OCI-LY7 (cell line): ENCODE measurements at regions not wholly inside any gene's neighbourhood (a gene's known extent, or its start where the extent isn't known, plus 50 kb on each side); places are given as distances from the start of the nearest gene placed in this dataset.

ENCODE experiments used
- BruUV-seq: library from RNA; stranded (reverse); fragments of 400-500 nt; replicated peaks from 2 replicates; lab custom pipeline; 2021; lab: Mats Ljungman, UMichigan
- CTCF ChIA-PET: fragments of 300-600 bp; sonication (Branson Sonifier 250); formaldehyde crosslinking; loops from one replicate; lab custom pipeline; 2022; ENCODE audit warnings: antibody characterized with exemption; ENCODE audit not compliant: unreplicated experiment; lab: Charles Lee
- POLR2A ChIA-PET: fragments of 300-600 bp; sonication (Branson Sonifier 250); formaldehyde crosslinking; loops from one replicate; lab custom pipeline; 2022; ENCODE audit warnings: antibody characterized with exemption; lab: Charles Lee
- DNase-seq: peaks from one replicate; pipeline ENCODE4 v3.0.0-alpha.2; 2015; ENCODE audit warnings: low spot score
- H2AFZ ChIP-seq: fragments of 200-600 bp; sonication (generic), shearing (Covaris generic); 2 replicates; pipeline ENCODE4 v1.6.1; 2014; ENCODE audit warnings: mild to moderate bottlenecking, antibody characterized with exemption, low read length, moderate library complexity
- H3K27ac ChIP-seq: fragments of 200-600 bp; sonication (generic); 2 replicates; pipeline ENCODE4 v1.5.1; 2014; ENCODE audit warnings: mixed run types, low read depth, mild to moderate bottlenecking, moderate library complexity, low read length, inconsistent platforms; ENCODE audit not compliant: poor library complexity, severe bottlenecking
- H3K36me3 ChIP-seq: fragments of 200-600 bp; sonication (generic); 2 replicates; pipeline ENCODE4 v1.6.1; 2014; ENCODE audit warnings: mild to moderate bottlenecking, antibody characterized with exemption, low read length, moderate library complexity, mixed read lengths; ENCODE audit not compliant: insufficient read depth
- H3K4me1 ChIP-seq: fragments of 200-600 bp; sonication (generic); 2 replicates; pipeline ENCODE4 v1.5.1; 2014; ENCODE audit warnings: mild to moderate bottlenecking, low read length; ENCODE audit not compliant: insufficient read depth, poor library complexity, severe bottlenecking
- H3K4me2 ChIP-seq: fragments of 200-600 bp; sonication (generic); 2 replicates; pipeline ENCODE4 v1.6.1; 2014; ENCODE audit warnings: mild to moderate bottlenecking, low read length
- H3K4me3 ChIP-seq: fragments of 200-600 bp; sonication (generic); 2 replicates; pipeline ENCODE4 v1.5.1; 2014; ENCODE audit warnings: mild to moderate bottlenecking, low read depth, low read length; ENCODE audit not compliant: poor library complexity, severe bottlenecking
- H3K79me2 ChIP-seq: fragments of 200-600 bp; sonication (generic); 2 replicates; pipeline ENCODE4 v1.6.1; 2016; ENCODE audit warnings: low read depth, mild to moderate bottlenecking, low read length, moderate library complexity, mixed read lengths; ENCODE audit not compliant: insufficient read depth
- H3K9me2 ChIP-seq: fragments of 200-600 bp; sonication (generic); 2 replicates; pipeline ENCODE4 v1.6.1; 2016; ENCODE audit warnings: mild to moderate bottlenecking, low read length, mixed read lengths; ENCODE audit not compliant: insufficient read depth
- H3K9me3 ChIP-seq: fragments of 200-600 bp; sonication (generic); 2 replicates; pipeline ENCODE4 v1.6.1; 2014; ENCODE audit warnings: mild to moderate bottlenecking, mixed run types, low read length, mixed read lengths
- H4K20me1 ChIP-seq: fragments of 200-600 bp; sonication (generic); 2 replicates; pipeline ENCODE4 v1.6.1; 2014; ENCODE audit warnings: mild to moderate bottlenecking, antibody characterized with exemption, low read length, moderate library complexity, mixed read lengths; ENCODE audit not compliant: insufficient read depth
- CTCF ChIP-seq: fragments of 200-600 bp; sonication (generic); conservative IDR thresholded peaks from 2 replicates; pipeline ENCODE4 v1.5.1; 2014; ENCODE audit warnings: mild to moderate bottlenecking, antibody characterized with exemption, low read length, moderate library complexity, mixed read lengths
- EZH2phosphoT487 ChIP-seq: fragments of 200-600 bp; sonication (generic); IDR thresholded peaks from 2 replicates; pipeline ENCODE4 v1.6.1; 2018; ENCODE audit warnings: low read depth, borderline replicate concordance, mild to moderate bottlenecking, mixed run types, antibody characterized with exemption, low read length, moderate library complexity, mixed read lengths
- intact Hi-C: fragments of 100-400 bp; cut with micrococcal nuclease; formaldehyde crosslinking; loops from one replicate; pipeline ENCODE4 v1.10.0; 2022; ENCODE audit not compliant: unreplicated experiment

GRCh38 chrX:45697591-45697990 is 496.9 kb upstream of the DIPK2B start:
- H2AFZ ChIP-seq, result no peak overlapping the region
- POLR2A ChIA-PET, result no interaction called here
- no peak overlapping the region for H3K27ac ChIP-seq
- DNase-seq, result no peak
- no peaks in the 10 kb centered on the region for H3K4me1 ChIP-seq
- H4K20me1 ChIP-seq, result no peaks in the 10 kb centered on the region
- no peaks in the 10 kb centered on the region for H3K79me2 ChIP-seq
- no peak overlapping the region for H3K4me3 ChIP-seq
- H3K4me2 ChIP-seq, result no peak overlapping the region
- no peaks in the 10 kb centered on the region for H3K9me2 ChIP-seq
- TF ChIP-seq CTCF (no peak), EZH2phosphoT487 (no peak)
- CTCF ChIA-PET, result no interaction called here
- no peaks in the 10 kb centered on the region for H3K9me3 ChIP-seq
- no peaks in the 10 kb centered on the region for H3K36me3 ChIP-seq
- intact Hi-C loops, result no loop called here
- BruUV-seq, result no TSS peak

- intact Hi-C loops, result no loop called here
- Histone ChIP-seq H3K27ac (no peak overlapping the region), H2AFZ (no peak overlapping the region), H3K79me2 (no peaks in the 10 kb centered on the region), H3K36me3 (no peaks in the 10 kb centered on the region), H3K9me2 (no peaks in the 10 kb centered on the region), H3K4me3 (no peak overlapping the region), H3K4me2 (no peak overlapping the region), H3K9me3 (no peaks in the 10 kb centered on the region), H3K4me1 (no peaks in the 10 kb centered on the region), H4K20me1 (no peaks in the 10 kb centered on the region)
- no peak for TF ChIP-seq CTCF
- no peak for TF ChIP-seq EZH2phosphoT487
- ChIA-PET CTCF (no interaction called here), POLR2A (no interaction called here)
- no TSS peak for BruUV-seq
- DNase-seq, result no peak
These were observed 496.1 kb upstream of the DIPK2B start for GRCh38 chrX:45696736-45697135.

GRCh38 chrX:45689971-45690370 is 489.3 kb upstream of the DIPK2B start:
- ChIA-PET POLR2A (no interaction called here), CTCF (no interaction called here)
- Histone ChIP-seq H3K36me3 (no peaks in the 10 kb centered on the region), H3K27ac (no peak overlapping the region), H3K79me2 (no peaks in the 10 kb centered on the region), H3K9me2 (no peaks in the 10 kb centered on the region), H3K9me3 (no peaks in the 10 kb centered on the region), H3K4me1 (no peaks in the 10 kb centered on the region), H3K4me2 (no peak overlapping the region), H3K4me3 (no peak overlapping the region), H4K20me1 (no peaks in the 10 kb centered on the region), H2AFZ (no peak overlapping the region)
- intact Hi-C loops, result no loop called here
- no peak for DNase-seq
- TF ChIP-seq EZH2phosphoT487 (no peak), CTCF (no peak)
- BruUV-seq, result no TSS peak
